ENCODE measurements at regions not wholly inside any gene's neighbourhood (a gene's known extent, or its start where the extent isn't known, plus 50 kb on each side); places are given as distances from the start of the nearest gene placed in this dataset.

DNA sequence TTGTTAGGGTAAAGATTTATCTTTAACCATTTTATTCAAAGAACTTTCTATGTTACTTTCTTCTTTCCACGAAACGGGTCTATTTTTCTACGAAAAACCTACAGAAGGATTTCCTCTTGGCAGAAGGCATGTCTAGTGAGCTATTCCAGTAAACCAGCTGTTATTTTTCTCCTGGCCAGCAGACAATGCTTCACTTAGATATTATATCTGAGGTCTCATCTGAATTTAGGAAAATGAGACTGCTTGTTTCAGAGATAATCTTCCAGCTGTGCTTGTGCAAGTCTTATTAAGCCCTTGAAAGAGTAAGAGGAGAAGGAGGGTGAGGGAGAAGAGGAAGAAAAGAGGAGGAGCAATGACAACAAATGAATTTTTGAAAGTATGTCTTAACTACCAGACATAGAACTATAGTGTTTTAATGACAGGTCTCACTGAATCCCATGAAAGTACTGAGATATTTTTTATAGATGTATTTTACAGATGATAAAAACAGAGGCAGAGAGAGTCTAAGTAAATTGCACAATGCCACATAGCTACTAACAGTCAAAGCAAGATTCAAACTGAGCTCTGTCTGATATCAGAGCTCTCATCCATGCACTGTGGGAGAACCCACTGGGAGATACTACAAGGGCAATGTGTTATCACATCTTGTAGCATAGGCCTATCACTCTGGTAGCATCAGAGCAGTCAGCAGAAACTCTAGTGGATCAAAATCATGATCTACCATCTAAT is 54.6 kb upstream of the SAMSN1 start:
- H3K36me3 Mint-ChIP-seq (ENCODE audit: insufficient read depth, unreplicated experiment) = no peaks in the 10 kb centered on the region
- H3K36me3 ChIP-seq (ENCODE audit: control insufficient read depth, insufficient read depth, low read length) = no peaks in the 10 kb centered on the region
- BruUV-seq (replicated peaks) = no TSS peak
- POLR2A ChIA-PET = no interaction called here
- intact Hi-C loops (cut with micrococcal nuclease; ENCODE audit: unreplicated experiment) = no loop called here
- no peak for DNase-seq
- CTCF ChIA-PET = no interaction called here
- TF ChIP-seq CTCF (IDR thresholded peaks at IDR 0.05; ENCODE audit: insufficient read depth in 1 of 2, low read depth in 1 of 2, low read length in 1 of 2, severe bottlenecking in 1 of 2, unreplicated experiment in 1 of 2) = no peak
- H3K9me3 ChIP-seq = no peaks in the 10 kb centered on the region
- H3K27ac Mint-ChIP-seq (ENCODE audit: unreplicated experiment) = no peak overlapping the region
- H3K4me1 ChIP-seq = no peaks in the 10 kb centered on the region
- no peak overlapping the region for H3K4me3 ChIP-seq (ENCODE audit: low read depth, low read length)
- no peaks in the 10 kb centered on the region for H3K9me3 Mint-ChIP-seq (ENCODE audit: unreplicated experiment)
- no peak overlapping the region for H3K4me3 Mint-ChIP-seq (ENCODE audit: unreplicated experiment)
- H3K4me1 Mint-ChIP-seq (ENCODE audit: low read depth, unreplicated experiment) = no peaks in the 10 kb centered on the region
- H3K27me3 Mint-ChIP-seq (ENCODE audit: insufficient read depth, unreplicated experiment) = no peaks in the 10 kb centered on the region
- no peaks in the 10 kb centered on the region for H3K27me3 ChIP-seq (replicated peaks; ENCODE audit: control insufficient read depth, insufficient read depth, low read length)

DNA sequence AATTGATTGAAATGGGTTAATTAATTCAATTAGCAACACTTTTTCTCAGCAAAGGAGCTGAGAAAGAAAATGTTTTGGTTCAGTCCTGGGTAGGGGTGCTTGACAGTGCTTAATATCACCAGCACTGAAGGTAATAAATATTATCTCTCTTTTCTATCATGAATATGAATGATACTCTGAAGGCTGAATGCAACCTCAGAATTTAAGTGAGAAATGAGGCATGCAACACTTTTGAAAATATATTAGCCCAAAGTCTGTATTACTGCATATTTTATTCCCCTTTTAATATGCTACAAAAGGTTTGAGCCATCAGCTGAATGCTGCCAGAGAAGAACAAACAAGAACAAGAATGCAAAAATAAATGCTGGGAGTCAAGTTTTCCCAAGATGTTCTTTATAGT is 52.0 kb upstream of the SAMSN1 start:
- Mint-ChIP-seq H3K4me3 (ENCODE audit: unreplicated experiment) (no peak overlapping the region), H3K4me1 (ENCODE audit: low read depth, unreplicated experiment) (no peaks in the 10 kb centered on the region), H3K27me3 (ENCODE audit: insufficient read depth, unreplicated experiment) (no peaks in the 10 kb centered on the region), H3K9me3 (ENCODE audit: unreplicated experiment) (peaks cover 10% of the 10 kb centered on the region), H3K27ac (ENCODE audit: unreplicated experiment) (no peak overlapping the region), H3K36me3 (ENCODE audit: insufficient read depth, unreplicated experiment) (no peaks in the 10 kb centered on the region)
- ChIA-PET POLR2A (no interaction called here), CTCF (no interaction called here)
- no peak overlapping the region for H3K4me3 ChIP-seq (ENCODE audit: low read depth, low read length)
- no TSS peak for BruUV-seq (replicated peaks)
- no peaks in the 10 kb centered on the region for H3K9me3 ChIP-seq
- H3K36me3 ChIP-seq (ENCODE audit: control insufficient read depth, insufficient read depth, low read length) = no peaks in the 10 kb centered on the region
- DNase-seq = no peak
- H3K27me3 ChIP-seq (replicated peaks; ENCODE audit: control insufficient read depth, insufficient read depth, low read length) = no peaks in the 10 kb centered on the region
- no peak for TF ChIP-seq CTCF (IDR thresholded peaks at IDR 0.05; ENCODE audit: insufficient read depth in 1 of 2, low read depth in 1 of 2, low read length in 1 of 2, severe bottlenecking in 1 of 2, unreplicated experiment in 1 of 2)
- H3K4me1 ChIP-seq = no peaks in the 10 kb centered on the region
- intact Hi-C loops (cut with micrococcal nuclease; ENCODE audit: unreplicated experiment) = loop anchor here (10.0 kb wide), 1 partner anchor 147 kb away; no protein-coding TSS in a partner anchor

Data from Caco-2 (cell line).